ENCODE measurements at regions not wholly inside any gene's neighbourhood (a gene's known extent, or its start where the extent isn't known, plus 50 kb on each side); places are given as distances from the start of the nearest gene placed in this dataset.

GRCh38 chr2:114031605-114032505 lies 142.0 kb downstream of the ACTR3 start:
- H3K27ac ChIP-seq (ENCODE audit: low read depth, low read length) = no peak overlapping the region
- CTCF ChIA-PET = no interaction called here
- H3K27me3 Mint-ChIP-seq = peaks cover 18 to 28% (median 21%) of the 10 kb centered on the region in 5 donors

GRCh38 chr2:114032705-114033104 lies 142.8 kb downstream of the ACTR3 start:
- no peak overlapping the region for H3K27ac Mint-ChIP-seq
- peaks cover 0 to 4% (median 4%) of the 10 kb centered on the region in 5 donors for H3K36me3 Mint-ChIP-seq
- DNase-seq (no peak), ATAC-seq (no peak)
- Histone ChIP-seq H3K27ac (ENCODE audit: low read depth, low read length) (no peak overlapping the region), H3K27me3 (ENCODE audit: control insufficient read depth in 2 of 2, insufficient read depth in 2 of 2, low read length in 2 of 2) (no peaks in the 10 kb centered on the region), H3K9me3 (ENCODE audit: control insufficient read depth in 2 of 3, low read length in 3 of 3) (peaks cover 0 to 4% (median 0%) of the 10 kb centered on the region in 3 experiments), H3K36me3 (ENCODE audit: control insufficient read depth in 2 of 3, insufficient read depth in 3 of 3, low read length in 3 of 3) (no peaks in the 10 kb centered on the region), H3K4me1 (ENCODE audit: control insufficient read depth in 2 of 2, insufficient read depth in 2 of 2, low read length in 2 of 2) (no peaks in the 10 kb centered on the region), H3K4me3 (ENCODE audit: low read length) (no peak overlapping the region)
- H3K4me3 Mint-ChIP-seq = no peak overlapping the region
- intact Hi-C loops (cut with micrococcal nuclease) = no loop called here
- H3K27me3 Mint-ChIP-seq = peaks cover 19 to 30% (median 27%) of the 10 kb centered on the region in 5 donors
- ChIA-PET POLR2A (no interaction called here), CTCF (no interaction called here)
- peaks cover 0 to 9% (median 5%) of the 10 kb centered on the region in 11 donors for H3K9me3 Mint-ChIP-seq
- no peaks in the 10 kb centered on the region for H3K4me1 Mint-ChIP-seq

More at GRCh38 chr2:114031605-114032505, 142.0 kb downstream of the ACTR3 start:
- Histone ChIP-seq H3K27me3 (ENCODE audit: control insufficient read depth in 2 of 2, insufficient read depth in 2 of 2, low read length in 2 of 2) (no peaks in the 10 kb centered on the region), H3K9me3 (ENCODE audit: control insufficient read depth in 2 of 3, low read length in 3 of 3) (peaks cover 0 to 4% (median 0%) of the 10 kb centered on the region in 3 experiments), H3K36me3 (ENCODE audit: control insufficient read depth in 2 of 3, insufficient read depth in 3 of 3, low read length in 3 of 3) (no peaks in the 10 kb centered on the region), H3K4me1 (ENCODE audit: control insufficient read depth in 2 of 2, insufficient read depth in 2 of 2, low read length in 2 of 2) (no peaks in the 10 kb centered on the region), H3K4me3 (ENCODE audit: low read length) (no peak overlapping the region)
- DNase-seq = no peak
- intact Hi-C loops (cut with micrococcal nuclease) = no loop called here
- Mint-ChIP-seq H3K36me3 (peaks cover 0 to 4% (median 4%) of the 10 kb centered on the region in 5 donors), H3K4me3 (no peak overlapping the region), H3K4me1 (no peaks in the 10 kb centered on the region), H3K9me3 (peaks cover 0 to 10% (median 5%) of the 10 kb centered on the region in 11 donors), H3K27ac (no peak overlapping the region)
- ATAC-seq = no peak
- POLR2A ChIA-PET = no interaction called here

- H3K27me3 Mint-ChIP-seq = peaks cover 19 to 28% (median 24%) of the 10 kb centered on the region in 5 donors
- H3K4me1 ChIP-seq (ENCODE audit: control insufficient read depth in 2 of 2, insufficient read depth in 2 of 2, low read length in 2 of 2) = no peaks in the 10 kb centered on the region
- ATAC-seq (no peak), DNase-seq (no peak)
- POLR2A ChIA-PET = no interaction called here
- H3K4me3 ChIP-seq (ENCODE audit: low read length) = no peak overlapping the region
- no peaks in the 10 kb centered on the region for H3K36me3 Mint-ChIP-seq
- H3K27ac Mint-ChIP-seq = no peak overlapping the region
- no peaks in the 10 kb centered on the region for H3K4me1 Mint-ChIP-seq
- H3K9me3 Mint-ChIP-seq = no peaks in the 10 kb centered on the region
- H3K9me3 ChIP-seq (ENCODE audit: control insufficient read depth in 2 of 3, low read length in 3 of 3) = no peaks in the 10 kb centered on the region
- H3K27ac ChIP-seq (ENCODE audit: low read depth, low read length) = no peak overlapping the region
- no peaks in the 10 kb centered on the region for H3K36me3 ChIP-seq (ENCODE audit: control insufficient read depth in 2 of 3, insufficient read depth in 3 of 3, low read length in 3 of 3)
- no peaks in the 10 kb centered on the region for H3K27me3 ChIP-seq (ENCODE audit: control insufficient read depth in 2 of 2, insufficient read depth in 2 of 2, low read length in 2 of 2)
- CTCF ChIA-PET = no interaction called here
- intact Hi-C loops (cut with micrococcal nuclease) = no loop called here
- no peak overlapping the region for H3K4me3 Mint-ChIP-seq
Observed at GRCh38 chr2:114034742-114035141, 144.9 kb downstream of the ACTR3 start.

GRCh38 chr2:114038710-114039109 lies 148.8 kb downstream of the ACTR3 start:
- Histone ChIP-seq H3K4me1 (ENCODE audit: control insufficient read depth in 2 of 2, insufficient read depth in 2 of 2, low read length in 2 of 2) (no peaks in the 10 kb centered on the region), H3K27ac (ENCODE audit: low read depth, low read length) (no peak overlapping the region), H3K4me3 (ENCODE audit: low read length) (no peak overlapping the region), H3K9me3 (ENCODE audit: control insufficient read depth in 2 of 3, low read length in 3 of 3) (no peaks in the 10 kb centered on the region), H3K27me3 (ENCODE audit: control insufficient read depth in 2 of 2, insufficient read depth in 2 of 2, low read length in 2 of 2) (no peaks in the 10 kb centered on the region), H3K36me3 (ENCODE audit: control insufficient read depth in 2 of 3, insufficient read depth in 3 of 3, low read length in 3 of 3) (no peaks in the 10 kb centered on the region)
- Mint-ChIP-seq H3K9me3 (no peaks in the 10 kb centered on the region), H3K36me3 (no peaks in the 10 kb centered on the region), H3K4me1 (no peaks in the 10 kb centered on the region), H3K27ac (no peak overlapping the region), H3K27me3 (peaks cover 3 to 26% (median 13%) of the 10 kb centered on the region in 5 donors), H3K4me3 (no peak overlapping the region)
- no peak for ATAC-seq
- POLR2A ChIA-PET = no interaction called here
- DNase-seq = no peak
- CTCF ChIA-PET = no interaction called here
- intact Hi-C loops (cut with micrococcal nuclease) = no loop called here

GRCh38 chr2:114039677-114040076 lies 149.8 kb downstream of the ACTR3 start:
- ChIA-PET CTCF (no interaction called here), POLR2A (no interaction called here)
- Mint-ChIP-seq H3K36me3 (no peaks in the 10 kb centered on the region), H3K27me3 (peaks cover 3 to 24% (median 15%) of the 10 kb centered on the region in 5 donors), H3K4me1 (no peaks in the 10 kb centered on the region), H3K9me3 (no peaks in the 10 kb centered on the region), H3K4me3 (no peak overlapping the region), H3K27ac (no peak overlapping the region)
- intact Hi-C loops (cut with micrococcal nuclease) = no loop called here
- Histone ChIP-seq H3K9me3 (ENCODE audit: control insufficient read depth in 2 of 3, low read length in 3 of 3) (no peaks in the 10 kb centered on the region), H3K4me3 (ENCODE audit: low read length) (no peak overlapping the region), H3K27ac (ENCODE audit: low read depth, low read length) (no peak overlapping the region), H3K4me1 (ENCODE audit: control insufficient read depth in 2 of 2, insufficient read depth in 2 of 2, low read length in 2 of 2) (no peaks in the 10 kb centered on the region), H3K27me3 (ENCODE audit: control insufficient read depth in 2 of 2, insufficient read depth in 2 of 2, low read length in 2 of 2) (no peaks in the 10 kb centered on the region), H3K36me3 (ENCODE audit: control insufficient read depth in 2 of 3, insufficient read depth in 3 of 3, low read length in 3 of 3) (no peaks in the 10 kb centered on the region)
- ATAC-seq (no peak), DNase-seq (no peak)

GRCh38 chr2:114040826-114041225 lies 150.9 kb downstream of the ACTR3 start:
- no peaks in the 10 kb centered on the region for H3K36me3 ChIP-seq (ENCODE audit: control insufficient read depth in 2 of 3, insufficient read depth in 3 of 3, low read length in 3 of 3)
- Mint-ChIP-seq H3K36me3 (no peaks in the 10 kb centered on the region), H3K27me3 (peaks cover 3 to 21% (median 15%) of the 10 kb centered on the region in 5 donors), H3K4me3 (no peak overlapping the region), H3K27ac (no peak overlapping the region), H3K4me1 (no peaks in the 10 kb centered on the region), H3K9me3 (no peaks in the 10 kb centered on the region)
- DNase-seq (no peak), ATAC-seq (no peak)
- no peak overlapping the region for H3K4me3 ChIP-seq (ENCODE audit: low read length)
- H3K9me3 ChIP-seq (ENCODE audit: control insufficient read depth in 2 of 3, low read length in 3 of 3) = no peaks in the 10 kb centered on the region
- ChIA-PET CTCF (no interaction called here), POLR2A (no interaction called here)
- H3K27me3 ChIP-seq (ENCODE audit: control insufficient read depth in 2 of 2, insufficient read depth in 2 of 2, low read length in 2 of 2) = no peaks in the 10 kb centered on the region
- H3K27ac ChIP-seq (ENCODE audit: low read depth, low read length) = no peak overlapping the region
- intact Hi-C loops (cut with micrococcal nuclease) = no loop called here
- no peaks in the 10 kb centered on the region for H3K4me1 ChIP-seq (ENCODE audit: control insufficient read depth in 2 of 2, insufficient read depth in 2 of 2, low read length in 2 of 2)

- H3K4me1 ChIP-seq (ENCODE audit: control insufficient read depth in 2 of 2, insufficient read depth in 2 of 2, low read length in 2 of 2) = no peaks in the 10 kb centered on the region
- CTCF ChIA-PET = no interaction called here
- intact Hi-C loops (cut with micrococcal nuclease) = no loop called here
- Mint-ChIP-seq H3K27ac (no peak overlapping the region), H3K36me3 (no peaks in the 10 kb centered on the region), H3K4me1 (no peaks in the 10 kb centered on the region), H3K9me3 (no peaks in the 10 kb centered on the region), H3K27me3 (peaks cover 4 to 25% (median 11%) of the 10 kb centered on the region in 5 donors), H3K4me3 (no peak overlapping the region)
- no peaks in the 10 kb centered on the region for H3K36me3 ChIP-seq (ENCODE audit: control insufficient read depth in 2 of 3, insufficient read depth in 3 of 3, low read length in 3 of 3)
- H3K27me3 ChIP-seq (ENCODE audit: control insufficient read depth in 2 of 2, insufficient read depth in 2 of 2, low read length in 2 of 2) = no peaks in the 10 kb centered on the region
- ATAC-seq (no peak), DNase-seq (no peak)
- no peak overlapping the region for H3K27ac ChIP-seq (ENCODE audit: low read depth, low read length)
- no peaks in the 10 kb centered on the region for H3K9me3 ChIP-seq (ENCODE audit: control insufficient read depth in 2 of 3, low read length in 3 of 3)
- H3K4me3 ChIP-seq (ENCODE audit: low read length) = no peak overlapping the region
- POLR2A ChIA-PET = no interaction called here
Observed at GRCh38 chr2:114044985-114045384, 155.1 kb downstream of the ACTR3 start.
